ENCODE measurements at regions not wholly inside any gene's neighbourhood (a gene's known extent, or its start where the extent isn't known, plus 50 kb on each side); places are given as distances from the start of the nearest gene placed in this dataset.
A peak's percentile ranks its signal among the peaks of the same experiment; 100 is the strongest.
"Not testable (repeated sequence)": the region's sequence is repeated elsewhere in the genome, so short reads cannot be mapped to it uniquely, and the experiment has no call there.

GRCh38 chr2:175726223-175726622 lies 275.8 kb downstream of the LNPK start:
- no peaks in the 10 kb centered on the region for H3K36me3 ChIP-seq
- WGBS, 5 donors, result 8 to 21% (median 12%) methylated on average over 2 of the region's 2 CpGs
- TF ChIP-seq CTCF (IDR thresholded peaks at IDR 0.05) (no peak), POLR2A (IDR thresholded peaks at IDR 0.05) (no peak), EP300 (IDR thresholded peaks at IDR 0.05) (no peak), POLR2AphosphoS5 (IDR thresholded peaks at IDR 0.05) (no peak)

GRCh38 chr2:175709248-175709647 lies 292.8 kb downstream of the LNPK start:
- WGBS, 5 donors, result 62 to 72% (median 64%) methylated on average over 4 to 6 of the region's 6 CpGs
- Histone ChIP-seq H3K27me3 (peaks cover 0 to 26% (median 4%) of the 10 kb centered on the region in 3 donors), H3K4me1 (no peaks in the 10 kb centered on the region), H3K27ac (no peak overlapping the region), H3K9me3 (peaks cover 0 to 6% (median 0%) of the 10 kb centered on the region in 4 donors), H3K4me3 (no peak overlapping the region), H3K36me3 (no peaks in the 10 kb centered on the region)
- intact Hi-C loops (cut with DNase I; ENCODE audit: low total_unique reads), result no loop called here
- no peak for TF ChIP-seq CTCF (IDR thresholded peaks at IDR 0.05)
- TF ChIP-seq POLR2A (IDR thresholded peaks at IDR 0.05), result no peak
- no peak for TF ChIP-seq EP300 (IDR thresholded peaks at IDR 0.05)
- TF ChIP-seq POLR2AphosphoS5 (IDR thresholded peaks at IDR 0.05), result no peak
- DNase-seq, result no peak

More at GRCh38 chr2:175726223-175726622, 275.8 kb downstream of the LNPK start:
- no peaks in the 10 kb centered on the region for H3K9me3 ChIP-seq
- H3K4me1 ChIP-seq, result no peaks in the 10 kb centered on the region
- no peak for DNase-seq
- H3K27ac ChIP-seq, result no peak overlapping the region
- intact Hi-C loops (cut with DNase I; ENCODE audit: low total_unique reads), result no loop called here
- H3K27me3 ChIP-seq, result no peaks in the 10 kb centered on the region
- no peak overlapping the region for H3K4me3 ChIP-seq

DNA sequence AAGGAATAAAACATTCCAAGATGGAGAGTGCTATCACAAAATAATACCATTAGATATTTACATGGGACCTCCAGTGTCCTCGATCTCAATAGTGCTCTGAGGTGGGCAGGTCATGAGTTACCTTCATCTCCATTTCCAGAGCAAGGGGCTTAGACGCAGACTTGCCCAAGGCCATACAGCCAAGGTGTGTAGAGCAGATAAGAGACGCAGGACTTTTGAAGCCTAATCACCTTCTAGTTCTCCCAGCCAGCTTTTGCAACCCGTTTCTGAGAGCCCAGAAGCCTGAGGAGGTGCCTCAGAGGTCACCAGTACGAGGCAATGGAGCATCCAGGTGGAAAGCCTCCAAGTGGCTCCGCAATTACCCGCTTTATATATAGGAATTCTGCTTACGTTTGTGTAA lies 294.7 kb downstream of the LNPK start:
- intact Hi-C loops (cut with DNase I; ENCODE audit: low total_unique reads), result no loop called here
- peaks cover 0 to 26% (median 4%) of the 10 kb centered on the region in 3 donors for H3K27me3 ChIP-seq
- WGBS, 5 donors, result 69 to 78% (median 74%) methylated on average over 8 of the region's 8 CpGs

GRCh38 chr2:175704568-175704967 lies 297.5 kb downstream of the LNPK start:
- DNase-seq; H3K36me3 ChIP-seq; H3K4me3 ChIP-seq; H3K27ac ChIP-seq; H3K4me1 ChIP-seq; H3K9me3 ChIP-seq; intact Hi-C loops (cut with DNase I; ENCODE audit: low total_unique reads): not testable (repeated sequence)
- 93 to 99% (median 95%) methylated on average over 16 to 22 of the region's 22 CpGs for WGBS, 5 donors
- peaks cover 0 to 22% (median 4%) of the 10 kb centered on the region in 3 donors for H3K27me3 ChIP-seq

More for the DNA sequence above, 294.7 kb downstream of the LNPK start:
- Histone ChIP-seq H3K36me3 (no peaks in the 10 kb centered on the region), H3K9me3 (peaks cover 0 to 6% (median 0%) of the 10 kb centered on the region in 4 donors), H3K4me1 (no peaks in the 10 kb centered on the region), H3K4me3 (no peak overlapping the region), H3K27ac (no peak overlapping the region)
- no peak for DNase-seq
- TF ChIP-seq POLR2AphosphoS5 (IDR thresholded peaks at IDR 0.05), result no peak
- no peak for TF ChIP-seq POLR2A (IDR thresholded peaks at IDR 0.05)
- no peak for TF ChIP-seq CTCF (IDR thresholded peaks at IDR 0.05)
- TF ChIP-seq EP300 (IDR thresholded peaks at IDR 0.05), result no peak

DNA sequence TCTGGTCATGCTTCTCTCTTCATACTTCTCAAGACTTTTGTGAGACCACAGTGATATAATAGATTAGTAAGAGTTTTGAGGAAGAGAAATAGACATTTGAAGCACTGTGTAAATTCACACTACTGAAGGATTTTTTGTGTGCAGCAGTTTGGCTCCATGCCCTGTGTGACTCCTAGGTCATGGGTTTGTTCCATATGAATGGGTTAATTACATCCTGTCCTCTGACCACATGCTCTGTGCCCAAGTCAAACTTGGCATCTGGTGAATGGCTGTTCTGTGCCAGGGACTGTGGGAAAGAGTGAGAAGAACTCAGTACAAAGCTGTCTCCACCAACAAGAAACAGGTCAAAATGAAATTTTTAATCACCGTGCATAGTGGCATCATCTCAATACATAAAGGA lies 304.0 kb downstream of the LNPK start:
- Histone ChIP-seq H3K4me1 (no peaks in the 10 kb centered on the region), H3K27ac (no peak overlapping the region), H3K27me3 (peaks cover 0 to 26% (median 0%) of the 10 kb centered on the region in 3 donors), H3K36me3 (no peaks in the 10 kb centered on the region), H3K9me3 (no peaks in the 10 kb centered on the region), H3K4me3 (no peak overlapping the region)
- no peak for TF ChIP-seq POLR2A (IDR thresholded peaks at IDR 0.05)
- no peak for TF ChIP-seq CTCF (IDR thresholded peaks at IDR 0.05)
- no peak for TF ChIP-seq EP300 (IDR thresholded peaks at IDR 0.05)
- no peak for TF ChIP-seq POLR2AphosphoS5 (IDR thresholded peaks at IDR 0.05)
- intact Hi-C loops (cut with DNase I; ENCODE audit: low total_unique reads), result no loop called here
- 80 to 97% (median 87%) methylated on average over 1 of the region's 1 CpG for WGBS, 5 donors
- peak in 1 of 2 donors; percentile 35 for DNase-seq
